ENCODE measurements at regions not wholly inside any gene's neighbourhood (a gene's known extent, or its start where the extent isn't known, plus 50 kb on each side); places are given as distances from the start of the nearest gene placed in this dataset.

GRCh38 chr4:181579486-181579885 is 663.7 kb upstream of the TENM3 start:
- no peak for TF ChIP-seq CTCF (IDR thresholded peaks at IDR 0.05 in 4 of 5, conservative IDR thresholded peaks at IDR 0.05 in 1 of 5)
- TF ChIP-seq POLR2A (IDR thresholded peaks at IDR 0.05): no peak

Measured in gastrocnemius medialis (tissue), 4 donors.